ENCODE measurements at regions not wholly inside any gene's neighbourhood (a gene's known extent, or its start where the extent isn't known, plus 50 kb on each side); places are given as distances from the start of the nearest gene placed in this dataset.

DNA sequence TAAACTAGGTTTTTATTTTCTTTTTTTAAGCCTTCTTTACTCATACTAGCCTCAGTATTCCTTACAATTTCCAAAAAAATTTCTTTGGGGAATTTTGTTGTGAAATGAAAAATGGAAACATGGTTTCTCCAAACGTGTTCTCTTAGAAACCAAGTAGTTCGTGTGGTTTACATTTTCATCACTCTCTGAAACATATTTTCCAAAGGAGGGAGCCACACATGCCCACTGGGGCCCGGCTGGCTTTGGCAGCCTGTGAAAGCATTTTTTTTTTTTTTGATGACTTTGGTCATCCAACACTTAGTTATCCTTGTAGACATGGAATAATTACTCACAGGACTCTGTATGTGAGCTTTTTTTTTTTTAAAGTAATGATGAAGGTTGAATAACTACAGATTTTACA lies 169.6 kb downstream of the C7orf25 start:
- TF ChIP-seq POLR2AphosphoS5 (IDR thresholded peaks at IDR 0.05; ENCODE audit: low read depth, low read length) = no peak
- TF ChIP-seq POLR2A (IDR thresholded peaks at IDR 0.05; ENCODE audit: low read depth, low read length) = no peak
- no peak for TF ChIP-seq SPI1 (IDR thresholded peaks at IDR 0.05; ENCODE audit: low read depth, low read length)
- no peak for TF ChIP-seq PAX5 (IDR thresholded peaks at IDR 0.05; ENCODE audit: insufficient read depth, low read length, severe bottlenecking)
